HG03039 (cell line): ENCODE measurements at regions not wholly inside any gene's neighbourhood (a gene's known extent, or its start where the extent isn't known, plus 50 kb on each side); places are given as distances from the start of the nearest gene placed in this dataset.

ENCODE experiments used
- ATAC-seq: cut with Tn5 transposase; IDR thresholded peaks from one replicate; pipeline ENCODE4 v1.9.1; 2021; ENCODE audit warnings: mild to moderate bottlenecking, moderate library complexity; ENCODE audit not compliant: unreplicated experiment

DNA sequence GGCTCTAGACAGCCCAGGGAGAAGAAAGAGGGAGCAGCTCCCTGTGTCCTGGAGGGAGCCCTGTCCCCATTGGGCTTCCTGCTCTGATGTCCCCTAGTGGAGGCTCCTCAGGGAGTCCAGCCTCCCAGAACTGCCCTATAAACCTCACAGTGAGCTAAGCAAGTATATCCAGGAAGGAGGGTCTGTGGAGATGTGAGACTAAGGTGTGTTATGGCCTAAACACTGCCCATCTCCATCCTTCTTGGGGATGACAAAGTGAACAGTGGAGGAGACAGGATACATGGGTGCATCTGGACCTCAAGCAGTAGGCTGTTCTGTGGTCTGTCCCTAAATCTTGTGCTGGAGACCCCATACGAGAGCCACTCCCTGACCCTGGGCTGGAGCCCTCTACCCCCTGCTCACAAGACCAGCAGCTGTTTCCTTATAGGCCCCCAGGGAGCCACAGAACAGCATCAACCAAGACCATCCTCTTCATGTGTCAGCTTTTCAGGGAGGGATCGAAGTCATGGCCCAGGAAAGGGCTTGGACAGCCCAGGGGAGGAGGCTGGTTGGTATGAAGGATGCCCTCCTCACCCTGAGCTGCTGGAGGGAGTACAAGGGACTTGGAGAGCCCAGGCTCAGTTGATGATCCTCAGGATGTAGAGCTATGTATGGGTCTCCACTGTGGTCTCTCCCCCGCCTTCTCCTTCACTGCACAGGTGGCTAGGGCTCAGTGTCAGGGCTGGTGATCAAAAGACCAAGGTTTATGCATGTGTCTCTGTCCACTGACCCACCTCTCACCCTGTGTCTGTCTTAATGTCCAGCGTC is 49.7 kb upstream of the TOP3B start:
- no peak for ATAC-seq
